Astrocyte of the cerebellum (primary cell): ENCODE measurements at regions not wholly inside any gene's neighbourhood (a gene's known extent, or its start where the extent isn't known, plus 50 kb on each side); places are given as distances from the start of the nearest gene placed in this dataset.

Experiments used
- DNase-seq: peaks from one replicate; pipeline ENCODE4 v3.0.0-alpha.2; 2011; ENCODE audit warnings: low read depth
- H3K4me3 ChIP-seq: 2 replicates; pipeline ENCODE4 v1.5.1; 2011; ENCODE audit warnings: mild to moderate bottlenecking, low read depth, low read length, moderate library complexity
- in situ Hi-C: cut with HindIII; loops from 2 replicates; pipeline ENCODE4 v1.10.0; 2017; ENCODE audit warnings: low sequenced_read_pairs
- TF ChIP-seq, protein P1 (sequence below): IDR thresholded peaks from 2 replicates; pipeline ENCODE4 v1.5.1; 2012; ENCODE audit warnings: low read length, low read depth, moderate library complexity, mild to moderate bottlenecking; ENCODE audit errors: missing control alignments

DNA sequence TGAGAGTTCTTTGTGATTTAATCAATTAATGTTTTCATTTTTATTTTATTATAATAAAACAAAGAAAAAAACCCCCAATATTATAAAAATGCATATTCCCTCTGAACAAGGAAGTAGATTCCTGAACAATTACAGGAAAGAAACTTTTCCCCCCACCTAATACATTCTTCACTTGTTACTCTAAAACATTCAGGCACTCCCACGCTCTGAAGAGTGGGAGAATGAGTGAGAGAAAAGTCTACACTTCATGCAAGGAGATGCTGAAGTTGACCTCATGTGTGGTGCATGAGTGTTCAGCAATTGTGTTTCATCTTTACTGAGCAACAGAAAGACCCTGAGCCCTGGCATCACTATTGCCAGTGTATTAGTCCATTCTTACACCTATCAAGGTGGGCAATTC lies 244.2 kb upstream of the IGFBP3 start:
- DNase-seq = no peak
- TF ChIP-seq, protein P1, sequence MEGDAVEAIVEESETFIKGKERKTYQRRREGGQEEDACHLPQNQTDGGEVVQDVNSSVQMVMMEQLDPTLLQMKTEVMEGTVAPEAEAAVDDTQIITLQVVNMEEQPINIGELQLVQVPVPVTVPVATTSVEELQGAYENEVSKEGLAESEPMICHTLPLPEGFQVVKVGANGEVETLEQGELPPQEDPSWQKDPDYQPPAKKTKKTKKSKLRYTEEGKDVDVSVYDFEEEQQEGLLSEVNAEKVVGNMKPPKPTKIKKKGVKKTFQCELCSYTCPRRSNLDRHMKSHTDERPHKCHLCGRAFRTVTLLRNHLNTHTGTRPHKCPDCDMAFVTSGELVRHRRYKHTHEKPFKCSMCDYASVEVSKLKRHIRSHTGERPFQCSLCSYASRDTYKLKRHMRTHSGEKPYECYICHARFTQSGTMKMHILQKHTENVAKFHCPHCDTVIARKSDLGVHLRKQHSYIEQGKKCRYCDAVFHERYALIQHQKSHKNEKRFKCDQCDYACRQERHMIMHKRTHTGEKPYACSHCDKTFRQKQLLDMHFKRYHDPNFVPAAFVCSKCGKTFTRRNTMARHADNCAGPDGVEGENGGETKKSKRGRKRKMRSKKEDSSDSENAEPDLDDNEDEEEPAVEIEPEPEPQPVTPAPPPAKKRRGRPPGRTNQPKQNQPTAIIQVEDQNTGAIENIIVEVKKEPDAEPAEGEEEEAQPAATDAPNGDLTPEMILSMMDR = no peak
- in situ Hi-C loops = loop anchor here (5.0 to 10.0 kb wide), 2 partner anchors 62 to 220 kb away; no protein-coding TSS in a partner anchor
- H3K4me3 ChIP-seq = no peak overlapping the region

DNA sequence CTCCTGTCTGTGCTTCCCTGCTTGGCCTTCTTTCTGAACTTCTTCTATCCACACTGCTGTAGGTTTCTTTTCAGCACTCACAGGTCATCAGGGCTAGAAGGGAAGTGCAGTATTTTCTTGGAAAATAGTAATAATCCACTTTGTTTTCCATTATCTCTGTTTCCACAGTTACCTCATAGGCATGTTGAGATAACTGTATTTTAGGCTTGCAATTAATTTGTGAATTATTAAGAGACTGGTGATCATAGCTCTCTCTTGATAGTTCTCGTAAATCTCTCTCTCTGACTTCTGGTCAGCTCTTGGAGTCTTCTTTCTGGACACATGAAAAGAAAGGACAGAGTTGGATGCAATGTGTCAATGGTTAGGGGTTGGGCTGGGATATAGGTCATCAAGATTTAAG lies 243.6 kb upstream of the IGFBP3 start:
- in situ Hi-C loops = loop anchor here (5.0 to 10.0 kb wide), 2 partner anchors 63 to 220 kb away; no protein-coding TSS in a partner anchor
- TF ChIP-seq, protein P1 = no peak
- no peak for DNase-seq
- H3K4me3 ChIP-seq = no peak overlapping the region

DNA sequence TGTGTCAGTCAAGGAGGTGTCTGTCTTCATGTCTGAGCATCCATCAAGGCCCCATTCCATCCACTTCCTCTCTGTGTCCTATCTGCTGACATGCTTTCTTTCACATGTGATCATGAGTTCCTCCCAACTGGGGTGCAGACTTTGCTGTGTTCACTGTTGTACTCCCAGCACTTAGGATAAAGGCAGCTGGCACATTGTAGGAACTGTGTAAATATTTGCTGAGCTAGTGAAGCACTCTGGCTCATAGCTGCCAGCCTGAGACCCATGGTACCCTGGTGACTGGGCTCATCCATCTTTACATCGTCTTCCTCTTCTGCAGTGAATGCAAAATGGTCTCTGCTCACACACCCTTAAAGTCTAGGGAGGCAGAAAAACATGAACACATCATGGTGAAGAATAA lies 242.2 kb upstream of the IGFBP3 start:
- in situ Hi-C loops = loop anchor here (10.0 kb wide), 1 partner anchor 218 kb away; no protein-coding TSS in a partner anchor
- TF ChIP-seq, protein P1 = no peak
- no peak overlapping the region for H3K4me3 ChIP-seq
- no peak for DNase-seq

DNA sequence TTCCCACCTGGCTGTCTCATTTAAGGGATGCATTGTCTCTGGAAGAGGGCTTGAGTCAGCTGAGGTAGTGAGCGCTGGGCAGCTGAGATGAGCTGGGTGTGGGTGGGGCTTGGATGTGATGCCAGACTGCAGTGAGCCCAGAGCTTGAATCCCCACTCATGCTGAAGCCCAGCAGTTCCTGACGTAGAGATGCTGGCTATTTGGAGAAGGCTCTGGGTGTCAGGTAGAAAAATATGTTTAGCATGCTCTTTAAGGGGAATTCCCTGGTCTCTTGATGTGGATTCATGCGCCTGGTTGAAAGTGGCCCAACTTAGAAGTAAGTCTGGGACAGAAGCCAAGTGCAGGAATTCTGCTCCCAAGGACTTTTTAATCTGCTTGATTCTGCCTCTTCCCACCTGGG lies 241.5 kb upstream of the IGFBP3 start:
- in situ Hi-C loops = loop anchor here (10.0 kb wide), 1 partner anchor 218 kb away; no protein-coding TSS in a partner anchor

DNA sequence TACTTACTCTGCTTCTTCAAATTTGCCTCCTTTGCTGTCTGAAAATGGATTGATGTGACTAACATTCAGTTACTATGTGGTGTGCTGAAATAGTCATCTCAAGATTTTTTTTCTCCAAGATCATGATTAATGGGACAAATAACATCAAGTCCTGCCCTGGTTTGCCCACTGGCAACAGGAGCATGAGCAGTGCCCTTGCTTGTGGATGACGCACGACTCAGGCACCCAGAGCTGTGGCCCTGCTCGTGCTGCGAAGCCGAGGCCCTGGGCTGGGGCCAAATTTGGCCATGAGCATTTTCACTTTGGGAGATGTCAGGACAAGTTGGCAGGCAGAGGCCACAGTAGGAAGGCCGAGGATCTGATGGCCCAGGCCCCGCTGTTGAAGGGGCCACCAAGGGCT lies 239.8 kb upstream of the IGFBP3 start:
- TF ChIP-seq, protein P1 = no peak
- H3K4me3 ChIP-seq = no peak overlapping the region
- no peak for DNase-seq
- in situ Hi-C loops = loop anchor here (10.0 kb wide), 1 partner anchor 216 kb away; no protein-coding TSS in a partner anchor

More for the DNA sequence above, 241.5 kb upstream of the IGFBP3 start:
- H3K4me3 ChIP-seq = no peak overlapping the region
- TF ChIP-seq, protein P1 = no peak
- DNase-seq = no peak

DNA sequence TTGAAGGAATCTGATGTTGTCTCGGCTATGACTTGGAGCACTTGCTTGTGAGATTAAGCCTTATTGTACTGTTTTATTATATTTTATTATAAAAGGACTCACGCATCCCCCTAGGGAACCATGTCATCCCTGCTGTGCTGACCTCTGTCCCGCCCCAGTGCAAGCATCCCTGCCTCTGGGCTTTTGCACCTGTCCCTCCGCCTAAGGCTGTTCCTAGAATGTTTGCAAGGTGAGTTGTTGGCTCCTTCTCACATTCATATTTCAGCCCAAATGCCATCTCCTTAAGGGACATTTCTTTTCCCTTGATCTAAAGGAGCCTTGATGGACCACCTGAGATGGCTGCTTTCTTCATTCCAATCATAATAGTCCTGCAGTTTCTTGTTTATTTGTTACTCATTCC lies 236.9 kb upstream of the IGFBP3 start:
- in situ Hi-C loops = no loop called here
- H3K4me3 ChIP-seq = no peak overlapping the region
- no peak for DNase-seq
- TF ChIP-seq, protein P1 = no peak

DNA sequence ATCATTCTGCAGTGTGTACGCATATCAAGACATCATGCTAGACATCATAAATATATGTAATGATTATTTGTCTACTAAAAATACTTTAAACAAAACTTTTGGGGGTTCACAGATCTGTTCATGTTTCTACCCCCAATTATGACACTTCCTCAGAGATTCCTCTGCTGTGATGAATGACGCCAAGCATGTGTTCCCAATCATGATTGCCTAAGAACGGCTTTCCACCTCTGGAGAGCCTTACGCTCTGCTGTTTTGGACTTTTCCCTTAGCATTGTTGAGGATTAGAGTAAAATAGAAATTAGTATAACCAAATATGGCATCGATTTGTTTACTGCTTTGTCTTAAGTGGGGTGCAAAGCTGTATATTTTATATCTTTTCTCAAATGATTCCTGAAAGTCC lies 236.3 kb upstream of the IGFBP3 start:
- no peak for DNase-seq
- in situ Hi-C loops = no loop called here
- TF ChIP-seq, protein P1 = no peak

More for the DNA sequence above, 236.3 kb upstream of the IGFBP3 start:
- H3K4me3 ChIP-seq = no peak overlapping the region
